ENCODE measurements at regions not wholly inside any gene's neighbourhood (a gene's known extent, or its start where the extent isn't known, plus 50 kb on each side); places are given as distances from the start of the nearest gene placed in this dataset.
"Not testable (repeated sequence)": the region's sequence is repeated elsewhere in the genome, so short reads cannot be mapped to it uniquely, and the experiment has no call there.

DNA sequence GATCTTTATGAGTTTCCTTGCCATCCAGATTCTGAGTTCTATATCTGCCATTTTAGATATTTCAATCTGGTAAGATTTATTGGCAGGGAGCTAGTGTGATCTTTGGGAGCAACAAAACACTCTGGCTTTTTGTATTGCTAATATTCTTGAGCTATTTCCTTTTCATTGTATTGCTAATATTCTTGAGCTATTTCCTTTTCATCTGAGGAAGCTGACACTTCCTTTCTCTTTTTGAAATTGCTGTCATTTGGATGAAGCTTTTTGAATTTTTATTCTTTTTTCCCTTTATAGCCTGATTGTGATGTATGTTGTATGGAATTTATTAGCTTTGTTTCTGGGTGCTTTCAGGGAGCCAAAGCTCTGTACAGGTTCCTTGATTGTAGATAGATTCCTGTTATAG lies 873.5 kb upstream of the ATXN8OS start:
- CTCF ChIA-PET = no interaction called here
- Mint-ChIP-seq H3K27ac (no peak overlapping the region), H3K4me3 (no peak overlapping the region), H3K36me3 (ENCODE audit: low read depth) (peaks cover 2% of the 10 kb centered on the region), H3K9me3 (peaks cover 17% of the 10 kb centered on the region), H3K27me3 (no peaks in the 10 kb centered on the region), H3K4me1 (ENCODE audit: low read depth) (no peaks in the 10 kb centered on the region)
- ATAC-seq (no peak), DNase-seq (no peak)
- POLR2A ChIA-PET = no interaction called here
- intact Hi-C loops (cut with micrococcal nuclease) = no loop called here
- TF ChIP-seq, protein P1, sequence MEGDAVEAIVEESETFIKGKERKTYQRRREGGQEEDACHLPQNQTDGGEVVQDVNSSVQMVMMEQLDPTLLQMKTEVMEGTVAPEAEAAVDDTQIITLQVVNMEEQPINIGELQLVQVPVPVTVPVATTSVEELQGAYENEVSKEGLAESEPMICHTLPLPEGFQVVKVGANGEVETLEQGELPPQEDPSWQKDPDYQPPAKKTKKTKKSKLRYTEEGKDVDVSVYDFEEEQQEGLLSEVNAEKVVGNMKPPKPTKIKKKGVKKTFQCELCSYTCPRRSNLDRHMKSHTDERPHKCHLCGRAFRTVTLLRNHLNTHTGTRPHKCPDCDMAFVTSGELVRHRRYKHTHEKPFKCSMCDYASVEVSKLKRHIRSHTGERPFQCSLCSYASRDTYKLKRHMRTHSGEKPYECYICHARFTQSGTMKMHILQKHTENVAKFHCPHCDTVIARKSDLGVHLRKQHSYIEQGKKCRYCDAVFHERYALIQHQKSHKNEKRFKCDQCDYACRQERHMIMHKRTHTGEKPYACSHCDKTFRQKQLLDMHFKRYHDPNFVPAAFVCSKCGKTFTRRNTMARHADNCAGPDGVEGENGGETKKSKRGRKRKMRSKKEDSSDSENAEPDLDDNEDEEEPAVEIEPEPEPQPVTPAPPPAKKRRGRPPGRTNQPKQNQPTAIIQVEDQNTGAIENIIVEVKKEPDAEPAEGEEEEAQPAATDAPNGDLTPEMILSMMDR (IDR thresholded peaks at IDR 0.05) = no peak

DNA sequence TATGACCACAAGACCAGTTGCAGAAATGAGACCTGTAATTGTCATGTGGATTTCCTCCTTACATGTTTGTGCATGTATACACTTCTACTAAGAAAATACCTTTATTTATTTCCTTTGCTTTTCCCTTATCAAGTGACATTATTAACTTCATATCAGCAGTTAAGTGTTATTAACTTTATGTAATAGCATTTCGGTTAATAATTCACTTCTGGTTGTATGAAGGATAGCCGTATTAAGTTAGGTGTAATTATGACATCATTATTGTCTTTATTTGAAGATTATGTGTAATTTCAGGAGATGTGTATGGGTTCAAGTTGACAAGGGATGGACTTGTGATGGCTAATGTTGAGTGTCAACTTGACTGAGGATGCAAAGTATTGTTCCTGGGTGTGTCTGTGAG lies 881.2 kb upstream of the ATXN8OS start:
- peaks cover 34% of the 10 kb centered on the region for H3K9me3 Mint-ChIP-seq
- ATAC-seq (no peak), DNase-seq (no peak)
- TF ChIP-seq, protein P1 (IDR thresholded peaks at IDR 0.05) = no peak
- H3K4me3 Mint-ChIP-seq = no peak overlapping the region
- no peaks in the 10 kb centered on the region for H3K27me3 Mint-ChIP-seq
- no peaks in the 10 kb centered on the region for H3K36me3 Mint-ChIP-seq (ENCODE audit: low read depth)
- intact Hi-C loops (cut with micrococcal nuclease) = no loop called here
- no peaks in the 10 kb centered on the region for H3K4me1 Mint-ChIP-seq (ENCODE audit: low read depth)
- CTCF ChIA-PET = no interaction called here
- no peak overlapping the region for H3K27ac Mint-ChIP-seq
- POLR2A ChIA-PET = no interaction called here

DNA sequence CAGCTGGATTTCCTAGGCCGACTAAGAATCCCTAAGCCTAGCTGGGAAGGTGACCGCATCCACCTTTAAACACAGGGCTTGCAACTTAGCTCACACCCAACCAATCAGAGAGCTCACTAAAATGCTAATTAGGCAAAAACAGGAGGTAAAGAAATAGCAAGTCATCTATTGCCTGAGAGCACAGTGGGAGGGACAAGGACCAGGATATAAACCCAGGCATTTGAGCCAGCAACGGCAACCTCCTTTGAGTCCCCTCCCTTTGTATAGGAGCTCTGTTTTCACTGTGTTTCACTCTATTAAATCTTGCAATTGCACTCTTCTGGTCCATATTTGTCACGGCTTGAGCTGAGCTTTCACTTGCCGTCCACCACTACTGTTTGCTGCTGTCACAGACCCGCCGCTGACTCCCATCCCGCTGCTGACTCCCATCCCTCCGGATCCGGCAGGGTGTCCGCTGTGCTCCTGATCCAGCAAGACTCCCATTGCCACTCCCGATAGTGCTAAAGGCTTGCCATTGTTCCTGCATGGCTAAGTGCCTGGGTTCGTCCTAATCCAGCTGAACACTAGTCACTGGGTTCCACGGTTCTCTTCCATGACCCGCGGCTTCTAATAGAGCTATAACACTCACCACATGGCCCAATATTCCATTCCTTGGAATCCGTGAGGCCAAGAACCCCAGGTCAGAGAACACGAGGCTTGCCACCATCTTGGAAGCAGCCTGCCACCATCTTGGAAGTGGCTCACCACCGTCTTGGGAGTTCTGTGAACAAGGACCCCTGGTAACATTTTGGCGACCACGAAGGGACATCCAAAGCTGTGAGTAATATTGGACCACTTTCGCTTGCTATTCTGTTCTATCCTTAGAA lies 885.8 kb upstream of the ATXN8OS start:
- H3K4me3 Mint-ChIP-seq, H3K27ac Mint-ChIP-seq, CTCF ChIA-PET: not testable (repeated sequence)

DNA sequence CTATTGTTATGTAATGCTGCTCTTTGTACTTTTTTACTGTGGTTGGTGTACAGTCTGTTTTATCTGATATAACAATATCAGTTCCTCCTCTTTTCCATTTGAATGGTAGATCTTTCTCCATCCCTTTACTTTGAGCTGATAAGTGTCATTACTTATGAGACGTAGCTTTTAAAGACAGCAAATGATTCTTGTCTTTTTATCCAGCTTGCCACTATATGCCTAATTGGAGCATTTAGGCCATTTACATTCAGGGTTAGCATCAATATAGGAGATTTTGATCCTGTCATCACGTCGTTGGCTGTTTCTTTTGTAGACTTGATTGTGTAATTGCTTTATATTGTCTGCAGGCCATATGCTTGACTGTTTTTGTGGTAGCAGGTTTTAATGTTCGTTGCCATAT lies 894.2 kb upstream of the ATXN8OS start:
- intact Hi-C loops (cut with micrococcal nuclease) = no loop called here
- no peaks in the 10 kb centered on the region for H3K27me3 Mint-ChIP-seq
- no peak for ATAC-seq
- ChIA-PET CTCF (no interaction called here), POLR2A (no interaction called here)
- H3K9me3 Mint-ChIP-seq = peaks cover 6% of the 10 kb centered on the region
- H3K4me3 Mint-ChIP-seq = no peak overlapping the region
- DNase-seq = no peak
- TF ChIP-seq, protein P1 (IDR thresholded peaks at IDR 0.05) = no peak
- no peaks in the 10 kb centered on the region for H3K4me1 Mint-ChIP-seq (ENCODE audit: low read depth)
- H3K36me3 Mint-ChIP-seq (ENCODE audit: low read depth) = no peaks in the 10 kb centered on the region
- no peak overlapping the region for H3K27ac Mint-ChIP-seq

More for the DNA sequence above, 885.8 kb upstream of the ATXN8OS start:
- POLR2A ChIA-PET = interaction anchor here (0.6 kb wide), 1 partner anchor 1423 kb away, joined by 3 read pairs; no protein-coding TSS in a partner anchor
- DNase-seq; intact Hi-C loops (cut with micrococcal nuclease); ATAC-seq; H3K27me3 Mint-ChIP-seq; H3K36me3 Mint-ChIP-seq (ENCODE audit: low read depth); H3K4me1 Mint-ChIP-seq (ENCODE audit: low read depth): not testable (repeated sequence)
- H3K9me3 Mint-ChIP-seq = peaks cover 22% of the 10 kb centered on the region

DNA sequence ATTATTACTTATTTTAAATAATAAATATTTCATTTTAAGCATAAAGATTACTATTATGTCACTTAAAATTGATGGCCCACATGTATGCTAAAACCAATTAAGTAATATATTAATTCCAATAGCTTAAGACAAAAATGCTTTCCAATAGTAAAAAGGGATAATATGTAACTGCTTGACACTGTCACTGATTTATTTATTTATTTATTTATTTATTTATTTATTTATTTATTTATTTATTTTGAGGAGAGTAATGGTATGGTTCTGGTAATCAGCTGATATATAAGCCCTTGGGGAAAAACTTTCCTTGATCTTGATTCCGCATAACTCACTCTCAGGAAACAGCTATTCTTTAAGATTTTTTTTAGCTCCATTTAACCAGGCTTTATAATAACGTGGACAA lies 903.0 kb upstream of the ATXN8OS start:
- ATAC-seq (no peak), DNase-seq (no peak)
- Mint-ChIP-seq H3K4me1 (ENCODE audit: low read depth) (no peaks in the 10 kb centered on the region), H3K4me3 (no peak overlapping the region), H3K9me3 (peaks cover 18% of the 10 kb centered on the region), H3K36me3 (ENCODE audit: low read depth) (no peaks in the 10 kb centered on the region), H3K27me3 (no peaks in the 10 kb centered on the region), H3K27ac (no peak overlapping the region)
- intact Hi-C loops (cut with micrococcal nuclease) = no loop called here
- TF ChIP-seq, protein P1 (IDR thresholded peaks at IDR 0.05) = no peak
- CTCF ChIA-PET = no interaction called here
- POLR2A ChIA-PET = no interaction called here

Measured in activated CD8-positive, alpha-beta T cell treated with anti-CD3 and anti-CD28 coated beads for 36 hours (primary cell).